ENCODE measurements at regions not wholly inside any gene's neighbourhood (a gene's known extent, or its start where the extent isn't known, plus 50 kb on each side); places are given as distances from the start of the nearest gene placed in this dataset.
"Not testable (repeated sequence)": the region's sequence is repeated elsewhere in the genome, so short reads cannot be mapped to it uniquely, and the experiment has no call there.

DNA sequence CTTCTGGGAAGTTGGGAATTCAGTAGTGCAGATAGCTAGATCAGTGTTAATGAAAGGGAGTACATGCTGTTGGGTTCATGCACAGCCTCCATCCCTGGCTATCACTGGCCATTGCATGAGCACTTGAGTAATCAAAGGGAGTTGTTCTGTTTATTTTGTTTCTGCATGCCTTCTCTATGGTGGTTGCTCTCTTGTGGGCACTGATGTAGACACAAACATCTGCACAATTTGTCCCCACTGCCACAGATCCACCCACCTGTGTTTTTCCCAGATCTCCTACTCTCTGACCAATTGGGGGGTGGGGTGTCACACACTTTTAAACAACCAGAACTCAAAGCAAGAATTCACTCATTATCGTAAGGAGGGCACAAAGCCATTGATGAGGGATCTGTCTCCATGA, 89.7 kb upstream of the DHRS4 start:
- DNase-seq, result no peak

DNA sequence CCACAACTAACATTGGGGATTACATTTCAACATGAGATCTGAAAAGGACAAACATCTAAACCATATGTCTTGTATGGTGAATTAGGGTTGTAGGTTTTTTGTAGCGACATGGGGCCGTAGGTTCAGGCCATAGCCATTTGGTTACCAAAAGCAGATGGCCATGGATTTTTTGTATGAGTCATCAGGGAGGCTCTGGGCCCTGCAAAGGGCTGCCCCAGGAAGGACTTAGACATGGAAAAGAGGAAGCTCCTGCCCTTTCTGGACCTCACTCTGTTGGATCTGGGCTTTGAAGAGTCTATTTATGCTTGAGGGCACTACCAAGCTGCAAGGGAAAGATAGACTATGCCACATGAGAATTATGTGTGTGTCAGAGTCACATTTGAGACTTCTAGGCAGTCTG, 89.3 kb upstream of the DHRS4 start:
- no peak for DNase-seq

DNA sequence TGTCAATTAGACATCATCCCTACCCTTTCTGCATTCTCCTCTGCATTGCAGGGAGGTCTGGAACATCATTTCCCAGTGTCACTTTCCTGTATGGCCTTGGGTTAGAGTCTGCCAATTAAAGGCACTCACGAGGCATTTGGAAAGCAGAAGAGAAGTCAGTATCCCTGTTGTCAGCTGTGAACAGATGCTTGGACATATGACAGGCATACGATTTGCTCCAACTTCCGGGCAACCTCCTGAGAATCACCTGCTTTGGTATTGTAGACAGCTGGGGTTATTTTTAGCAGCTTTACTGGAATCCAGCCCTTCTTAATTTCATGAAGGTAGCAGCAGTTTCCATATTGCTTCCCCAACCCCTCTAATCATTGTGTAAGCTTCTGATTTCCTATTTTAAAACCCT, 88.7 kb upstream of the DHRS4 start:
- no peak for DNase-seq

DNA sequence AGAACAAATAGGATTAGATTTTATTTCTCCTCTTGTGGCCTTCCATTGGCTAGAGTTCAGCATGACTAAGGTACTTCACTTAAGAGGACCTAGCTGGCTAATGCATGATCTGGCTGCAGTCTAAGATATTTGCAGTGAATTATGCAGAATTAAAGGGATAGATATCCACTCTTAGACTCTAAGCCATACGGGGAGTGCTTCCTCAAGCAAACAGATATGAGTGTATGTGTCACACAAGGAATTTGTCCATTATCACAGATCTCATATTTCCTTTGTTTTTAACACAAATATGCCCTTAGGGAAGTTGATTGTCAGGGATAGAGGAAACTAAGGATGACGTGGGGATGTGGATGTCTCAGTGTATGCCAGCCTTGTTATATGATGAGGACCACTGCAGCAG, 88.1 kb upstream of the DHRS4 start:
- DNase-seq, result no peak

DNA sequence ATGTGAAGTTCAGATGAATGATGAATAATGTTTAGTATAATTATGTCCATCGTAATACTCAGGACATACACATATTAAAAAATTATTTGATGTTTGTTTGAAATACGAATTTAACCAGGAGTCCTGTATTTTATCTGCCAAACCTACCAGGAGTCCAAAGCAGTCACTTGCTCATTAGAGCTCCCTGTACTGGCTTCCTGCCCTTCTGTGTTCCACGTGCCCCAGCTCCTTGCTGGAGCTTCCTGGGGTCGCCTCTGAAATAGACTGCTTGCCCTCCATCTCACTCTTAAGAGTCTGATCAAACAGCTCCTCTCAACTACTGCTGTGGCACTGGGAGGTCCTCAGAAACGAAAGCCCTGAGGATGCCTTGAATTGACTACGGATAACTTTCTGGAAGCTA, 87.3 kb upstream of the DHRS4 start:
- DNase-seq, result no peak

DNA sequence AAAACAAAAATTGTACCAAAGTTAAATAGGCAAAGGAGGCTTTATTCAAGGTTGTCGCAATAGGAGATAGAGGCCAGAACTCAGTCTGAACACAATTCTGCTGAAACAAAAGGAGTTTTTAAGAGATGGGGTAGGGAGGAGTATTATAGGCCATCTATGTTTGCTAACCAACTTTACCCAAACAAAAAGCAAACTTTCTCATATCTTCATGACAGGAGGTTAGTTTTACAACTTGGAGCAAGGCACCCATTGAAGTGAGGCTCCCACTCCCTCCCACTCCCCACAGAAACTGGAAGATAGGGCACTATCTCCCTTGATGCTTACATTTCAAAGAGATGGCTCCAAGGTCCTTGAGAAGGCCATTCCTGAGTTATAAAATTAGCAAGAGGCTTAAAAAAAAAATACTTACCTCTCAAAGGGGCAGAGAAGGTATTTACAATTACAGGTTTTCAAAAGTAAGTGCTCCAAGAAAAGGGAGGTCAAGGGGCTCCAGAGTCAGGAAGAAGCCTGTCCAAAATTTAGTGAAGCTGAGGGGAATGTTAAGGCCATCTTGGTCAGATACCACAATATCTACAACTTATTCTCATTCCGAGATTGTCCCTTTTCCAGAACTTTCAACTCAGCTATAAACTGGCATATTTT, 84.4 kb upstream of the DHRS4 start:
- DNase-seq, result no peak

DNA sequence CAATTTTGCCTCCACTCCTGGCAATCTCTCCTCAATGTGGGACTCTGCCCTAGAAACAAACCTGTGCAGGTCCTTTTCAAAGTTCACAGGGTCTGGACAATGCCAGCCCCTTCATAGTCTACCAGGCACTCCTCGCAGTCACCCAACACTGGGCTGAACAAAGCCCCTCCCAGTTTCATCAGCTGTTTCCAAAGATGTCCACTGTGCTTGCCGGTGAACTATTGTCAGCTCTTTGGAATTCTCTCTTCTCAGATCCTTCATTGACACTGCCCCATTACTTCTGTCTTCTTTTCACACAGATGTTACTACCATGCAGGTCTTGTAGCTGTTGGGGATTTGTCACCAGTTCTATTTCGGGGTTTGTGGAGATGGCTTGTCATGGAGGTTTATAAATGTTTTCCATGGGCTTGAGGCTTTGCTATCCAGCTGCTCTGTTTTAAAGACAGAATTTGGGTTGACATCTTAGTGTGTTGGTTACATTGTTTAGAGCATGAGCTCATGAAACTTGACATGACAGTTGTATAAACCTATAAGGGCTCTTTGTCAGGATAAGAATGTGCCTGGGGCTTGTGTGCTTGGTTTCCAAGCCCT, 77.3 kb upstream of the DHRS4 start:
- DNase-seq, result no peak

DNA sequence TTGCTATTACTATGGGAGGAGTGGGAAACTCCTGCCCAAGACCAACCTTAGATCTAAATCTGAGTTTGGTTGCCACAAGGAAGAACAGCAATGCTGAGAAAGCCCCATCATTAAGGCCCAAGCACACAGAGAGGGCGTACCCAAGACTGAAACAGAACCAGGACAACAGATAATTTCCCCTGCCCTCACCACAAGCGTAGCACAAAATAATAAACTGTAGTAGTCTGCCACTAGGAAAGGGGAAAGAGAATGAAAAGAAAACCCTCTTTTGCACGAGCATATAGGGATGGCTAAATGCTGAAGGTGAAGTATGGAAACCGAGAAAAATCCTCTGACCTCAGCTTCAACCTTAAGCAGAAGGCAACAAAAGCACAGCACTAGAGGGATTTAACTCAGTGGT, 76.5 kb upstream of the DHRS4 start:
- no peak for DNase-seq

DNA sequence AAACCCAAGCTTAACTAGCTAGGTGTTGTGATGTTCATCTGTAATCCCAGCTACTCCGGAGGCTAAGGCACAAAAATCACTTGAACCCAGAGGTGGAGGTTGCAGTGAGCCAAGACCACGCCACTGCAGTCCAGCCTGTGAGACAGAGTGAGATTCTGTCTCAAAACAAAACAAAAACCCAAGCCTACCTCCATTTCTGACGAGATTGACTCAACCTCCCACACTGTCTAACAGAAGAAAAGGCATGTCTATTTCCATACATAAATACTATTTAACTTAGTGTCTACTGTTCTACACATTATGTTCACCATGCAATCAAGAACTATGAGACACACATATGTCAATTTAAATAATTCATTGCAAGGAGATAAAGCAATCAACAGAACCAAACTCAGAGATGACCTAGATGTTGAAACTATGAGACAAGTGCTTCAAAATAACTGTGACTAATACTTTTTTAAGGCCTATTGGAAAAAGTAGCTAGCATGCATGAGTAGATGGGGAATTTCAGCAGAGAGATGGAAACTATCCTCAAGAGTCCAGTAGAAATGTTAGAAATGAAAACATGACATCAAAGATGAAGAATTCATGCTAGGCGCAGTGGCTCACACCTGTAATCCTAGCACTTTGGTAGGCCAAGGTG, 75.9 kb upstream of the DHRS4 start:
- DNase-seq, result no peak

DNA sequence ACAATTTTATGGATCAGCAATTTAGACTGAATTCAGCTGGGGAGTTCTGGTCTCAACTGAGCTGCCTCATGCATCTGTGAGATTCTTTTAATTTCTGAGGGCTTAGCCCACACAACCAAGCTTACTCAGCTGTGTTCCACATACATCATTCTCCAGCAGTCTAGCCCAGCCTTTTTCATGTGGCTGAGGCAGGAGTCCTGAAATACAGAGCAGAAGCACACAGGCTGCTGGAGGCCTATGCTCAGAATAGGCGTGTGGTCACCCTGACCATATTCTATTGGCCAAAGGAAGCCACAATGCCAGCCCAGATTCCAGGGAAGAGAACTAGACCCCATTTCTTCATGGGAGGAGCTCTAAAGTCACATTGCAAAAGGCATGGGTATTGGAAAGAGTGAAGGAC, 72.3 kb upstream of the DHRS4 start:
- no peak for DNase-seq

DNA sequence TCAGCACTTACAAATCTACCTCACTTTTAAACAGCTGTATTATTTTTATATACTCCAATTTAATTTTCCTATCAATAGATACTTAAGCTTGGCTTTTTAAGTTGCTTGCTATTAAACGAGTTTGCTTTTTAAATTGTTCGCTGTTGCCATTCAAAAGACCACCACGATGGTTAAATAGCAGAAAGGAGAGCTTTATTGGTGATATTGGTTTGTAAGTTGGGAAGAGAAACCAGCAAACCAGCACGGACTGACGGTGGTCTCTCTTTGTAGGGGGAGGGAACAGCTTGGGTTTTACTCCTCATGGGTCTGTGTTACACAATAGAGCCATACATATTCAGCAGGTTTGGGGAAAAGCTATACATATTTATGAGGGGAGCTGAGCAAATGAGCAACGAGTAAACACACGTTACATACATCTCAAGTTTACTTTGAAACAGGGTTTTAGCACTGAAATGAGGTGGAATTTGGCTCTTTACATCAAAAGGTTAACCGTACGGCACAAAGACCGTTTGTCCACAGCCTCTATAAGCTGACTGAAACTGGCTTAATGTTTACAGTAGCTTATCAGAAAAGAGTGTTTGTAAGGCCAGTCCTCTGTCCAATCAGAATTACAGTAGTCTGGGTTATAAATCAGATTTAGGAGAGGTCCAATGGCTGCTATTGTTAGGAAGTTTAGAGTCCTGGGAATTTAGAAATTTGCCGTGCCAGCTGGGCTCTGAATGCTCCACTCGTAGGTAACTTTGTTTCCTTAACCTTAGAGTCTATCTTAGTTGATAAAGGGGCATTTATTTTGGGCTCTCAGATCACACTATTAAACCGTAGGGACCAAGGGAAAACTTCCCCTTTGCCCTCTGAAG, 69.7 kb upstream of the DHRS4 start:
- DNase-seq, result no peak

DNA sequence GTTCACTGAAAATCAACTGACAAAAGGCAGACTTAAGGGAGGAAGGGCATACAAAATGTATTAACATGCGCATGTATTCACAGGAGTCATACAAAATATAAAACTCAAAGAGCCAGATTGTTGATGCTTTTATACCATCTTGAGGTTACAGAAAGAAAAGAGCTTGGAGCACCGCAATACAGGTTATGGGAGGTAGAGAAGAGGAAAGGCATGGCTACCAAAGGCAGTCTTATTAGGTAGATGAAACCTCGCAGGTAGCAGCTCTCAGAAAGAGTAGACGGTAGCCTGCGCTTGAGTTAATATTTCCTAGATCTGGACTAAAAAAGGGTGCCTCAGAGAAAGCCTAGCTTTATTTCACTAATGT, 69.0 kb upstream of the DHRS4 start:
- no peak for DNase-seq

DNA sequence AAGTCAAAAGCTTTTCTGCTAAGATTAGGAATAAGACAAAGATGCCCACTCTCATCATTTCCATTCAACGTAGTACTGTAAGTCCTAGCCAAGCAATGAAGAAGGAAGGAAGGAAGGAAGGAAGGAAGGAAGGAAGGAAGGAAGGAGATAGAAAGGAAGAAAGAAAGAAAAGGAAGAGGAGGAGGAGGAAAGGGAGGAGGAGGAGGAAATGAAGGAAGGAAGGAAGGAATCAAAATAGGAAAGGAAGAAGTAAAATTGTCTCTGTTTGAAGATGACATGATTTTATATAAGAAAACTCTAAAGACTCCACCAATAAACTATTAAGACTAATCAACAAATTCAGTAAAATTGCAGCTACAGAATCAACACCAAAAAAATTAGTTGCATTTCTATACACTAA, 66.0 kb upstream of the DHRS4 start:
- DNase-seq, result no peak

DNA sequence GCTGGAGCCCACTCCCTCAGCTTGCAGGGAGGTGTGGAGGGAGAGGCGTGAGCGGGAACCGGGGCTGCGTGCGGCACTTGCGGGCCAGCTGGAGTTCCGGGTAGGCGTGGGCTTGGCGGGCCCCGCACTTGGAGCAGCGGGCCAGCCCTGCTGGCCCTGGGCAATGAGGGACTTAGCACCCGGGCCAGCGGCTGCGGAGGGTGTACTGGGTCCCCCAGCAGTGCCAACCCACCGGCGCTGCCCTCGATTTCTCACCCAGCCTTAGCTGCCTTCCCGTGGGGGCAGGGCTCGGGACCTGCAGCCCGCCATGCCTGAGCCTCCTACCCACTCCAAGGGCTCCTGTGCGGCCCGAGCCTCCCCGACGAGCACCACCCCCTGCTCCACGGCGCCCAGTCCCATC, 61.9 kb upstream of the DHRS4 start:
- not testable (repeated sequence) for DNase-seq

DNA sequence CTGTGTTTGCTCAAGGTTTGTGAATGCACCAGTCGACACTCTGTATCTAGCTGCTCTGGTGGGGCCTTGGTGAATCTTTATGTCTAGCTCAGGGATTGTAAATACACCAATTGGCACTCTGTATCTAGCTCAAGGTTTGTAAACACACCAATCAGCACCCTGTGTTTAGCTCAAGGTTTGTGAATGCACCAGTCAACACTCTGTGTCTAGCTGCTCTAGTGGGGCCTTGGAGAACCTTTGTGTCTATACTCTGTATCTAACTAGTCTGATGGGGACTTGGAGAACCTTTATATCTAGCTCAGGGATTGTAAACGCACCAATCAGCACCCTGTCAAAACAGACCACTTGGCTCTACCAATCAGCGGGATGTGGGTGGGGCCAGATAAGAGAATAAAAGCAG, 61.3 kb upstream of the DHRS4 start:
- DNase-seq, result not testable (repeated sequence)

DNA sequence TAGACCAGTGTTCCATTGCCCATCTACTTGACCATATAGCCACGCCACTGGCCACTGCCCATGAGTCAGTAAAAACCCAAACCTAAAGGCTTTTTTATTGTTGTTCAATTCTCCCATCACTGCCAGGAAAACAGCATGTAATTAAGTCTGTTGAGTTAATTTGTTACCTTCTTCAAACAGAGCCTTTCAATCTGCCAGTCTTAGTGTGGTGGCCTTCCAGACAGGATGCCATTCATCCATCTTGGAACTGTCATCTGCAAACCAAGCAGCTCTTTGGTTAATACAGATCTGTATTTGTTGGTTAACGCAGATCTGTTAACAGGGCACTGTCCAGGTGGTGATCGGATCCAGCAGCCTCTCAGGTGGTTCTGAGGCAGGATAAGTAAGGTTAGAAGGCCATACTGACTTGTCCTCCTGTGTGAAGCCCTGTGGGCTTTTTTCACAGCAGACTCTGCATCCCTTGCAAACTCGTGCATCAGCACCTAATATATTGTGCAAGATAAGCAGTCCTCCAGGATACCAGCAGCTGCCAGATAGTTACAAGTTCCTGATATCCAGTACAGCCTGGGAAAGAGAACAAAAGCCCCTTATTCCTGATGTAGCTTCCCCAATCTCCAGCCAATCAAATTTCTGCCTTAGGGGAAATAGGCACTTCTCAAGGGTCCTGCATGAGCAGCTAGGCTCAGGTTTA, 59.1 kb upstream of the DHRS4 start:
- DNase-seq, result no peak

DNA sequence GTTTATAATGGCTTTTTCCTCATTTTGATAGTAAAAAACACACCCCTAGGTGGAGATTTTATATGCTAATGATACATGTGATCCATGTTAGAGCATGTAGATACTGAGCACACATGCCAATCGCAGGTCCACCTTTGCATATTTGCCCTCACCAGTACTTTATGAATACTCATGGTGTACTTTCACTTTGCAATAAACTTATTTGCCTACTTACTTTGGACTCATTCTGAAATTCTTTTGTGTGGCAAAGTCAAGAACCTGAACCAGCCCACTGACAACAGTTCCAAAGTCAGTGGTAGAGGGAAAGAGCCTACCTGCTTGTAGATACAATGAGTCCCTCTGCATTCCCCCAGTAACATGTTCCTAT, 58.5 kb upstream of the DHRS4 start:
- DNase-seq, result no peak

DNA sequence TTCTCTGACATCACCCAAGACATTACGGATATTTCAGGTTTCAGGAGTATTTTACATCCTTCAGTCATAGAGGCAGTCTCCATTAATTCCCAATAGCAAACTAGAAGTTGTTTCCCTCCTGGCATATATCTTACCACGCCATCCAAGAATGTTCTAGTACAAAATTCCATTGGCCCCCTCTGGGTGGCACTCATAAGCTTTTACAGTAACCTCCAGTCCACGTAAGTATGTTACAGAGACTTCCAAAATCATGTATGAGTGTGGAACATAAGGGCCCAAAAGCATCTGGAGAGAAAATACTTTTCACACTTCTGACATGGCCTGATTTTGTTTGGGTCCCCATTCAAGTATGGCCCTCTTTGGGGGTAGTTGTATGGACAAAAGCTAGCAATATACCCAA, 58.1 kb upstream of the DHRS4 start:
- DNase-seq, result no peak

DNA sequence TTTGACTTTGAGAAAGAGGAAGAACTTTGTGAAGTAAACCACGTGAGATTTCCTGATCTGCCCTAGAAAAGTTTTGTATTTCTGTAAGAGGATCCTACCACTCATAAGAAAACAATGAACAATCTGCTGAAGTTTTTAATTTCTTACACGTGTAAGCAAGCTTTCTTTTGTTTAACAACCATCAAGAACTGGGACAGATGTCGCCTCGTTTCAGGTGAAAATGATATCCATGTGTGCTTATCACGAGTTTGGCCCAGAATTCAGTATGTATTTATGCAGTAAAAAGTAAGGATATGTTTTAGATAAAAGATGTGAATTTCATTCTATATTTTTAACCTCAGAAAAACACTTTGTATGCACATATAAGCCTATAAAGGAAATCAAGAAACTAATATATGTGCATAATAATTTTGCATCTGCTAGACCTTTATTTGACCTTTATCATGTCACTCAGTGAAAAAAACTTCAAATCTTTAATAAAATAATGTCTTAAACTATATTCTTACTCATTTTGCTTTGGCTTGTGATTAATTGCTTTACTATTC, 56.9 kb upstream of the DHRS4 start:
- DNase-seq, result no peak

DNA sequence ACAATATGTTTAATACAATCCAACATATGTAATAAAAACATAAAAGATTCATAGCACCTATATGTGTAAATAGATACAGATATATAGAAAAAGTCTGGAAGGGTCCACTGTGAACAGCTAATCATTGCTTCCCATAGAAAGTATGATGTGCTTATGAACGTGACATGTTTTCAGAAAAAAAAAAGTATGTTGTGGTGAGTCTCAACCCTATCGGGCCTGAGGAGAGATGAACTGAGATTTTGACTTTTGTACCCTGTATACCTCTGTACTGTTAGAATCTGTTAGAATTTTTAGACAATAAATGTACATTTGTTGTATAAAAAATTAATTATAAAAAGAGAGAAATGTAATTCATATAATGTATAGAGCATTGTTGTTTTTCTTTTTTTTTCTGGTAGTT, 56.3 kb upstream of the DHRS4 start:
- not testable (repeated sequence) for DNase-seq

DNA sequence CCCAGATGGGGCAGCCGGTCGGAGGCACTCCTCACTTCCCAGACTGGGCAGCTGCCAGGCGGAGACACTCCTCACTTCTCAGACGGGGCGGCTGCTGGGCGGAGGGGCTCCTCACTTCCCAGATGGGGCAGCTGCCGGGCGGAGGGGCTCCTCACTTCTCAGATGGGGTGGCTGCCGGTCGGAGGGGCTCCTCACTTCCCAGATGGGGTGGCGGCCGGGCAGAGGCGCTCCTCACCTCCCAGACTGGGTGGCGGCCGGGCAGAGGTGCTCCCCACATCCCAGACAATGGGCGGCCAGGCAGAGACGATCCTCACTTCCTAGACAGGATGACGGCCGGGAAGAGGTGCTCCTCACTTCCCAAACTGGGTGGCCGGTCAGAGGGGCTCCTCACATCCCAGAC, 55.2 kb upstream of the DHRS4 start:
- DNase-seq, result not testable (repeated sequence)

DNA sequence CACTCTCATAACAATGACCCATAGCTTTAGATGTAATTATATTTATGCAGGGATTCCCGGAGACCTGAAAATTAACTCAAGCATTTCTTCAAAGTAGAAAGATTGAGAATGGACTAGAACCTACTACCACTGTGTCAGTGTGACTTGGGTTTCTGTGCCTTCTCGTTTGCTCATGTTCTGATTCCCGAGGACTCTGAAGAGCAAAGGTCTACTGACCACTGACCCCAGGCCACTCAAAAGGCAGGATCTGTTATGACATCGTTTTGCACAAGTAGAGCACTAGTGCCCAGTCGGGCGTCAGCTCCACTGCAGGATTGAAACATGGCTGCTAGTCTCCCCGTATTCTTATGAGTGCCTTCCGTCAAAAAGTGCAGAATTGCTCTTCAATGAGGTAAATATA, 53.8 kb upstream of the DHRS4 start:
- DNase-seq, result no peak

DNA sequence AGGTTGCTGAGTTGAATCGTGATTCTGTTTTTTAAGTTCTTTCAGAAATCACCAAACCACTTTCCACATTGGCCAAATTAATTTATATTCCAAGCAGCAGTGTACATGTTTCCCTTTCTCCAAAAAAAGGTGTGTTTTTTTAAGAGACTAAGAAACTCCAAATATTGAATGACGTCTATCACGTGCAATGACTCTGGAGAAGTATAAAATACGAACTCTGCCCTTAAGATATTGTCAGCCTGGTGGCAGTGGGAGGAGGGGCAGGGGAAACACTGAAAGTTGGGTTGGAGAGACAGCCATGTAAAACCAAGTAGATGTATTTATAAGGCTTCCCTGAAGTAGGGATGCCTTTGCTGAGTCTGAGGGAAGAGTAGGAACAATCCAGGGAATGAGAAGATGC, 50.1 kb upstream of the DHRS4 start:
- no peak for DNase-seq

Data from NCI-H1436 (cell line).